Upper lobe of left lung (tissue), 6 donors: ENCODE measurements at regions not wholly inside any gene's neighbourhood (a gene's known extent, or its start where the extent isn't known, plus 50 kb on each side); places are given as distances from the start of the nearest gene placed in this dataset.

Experiments
- ATAC-seq, 2 donors: fragments of 200-7000 bp; cut with Tn5 transposase; one replicate each; pipeline ENCODE4 v1.9.1; 2022; ENCODE audit warnings: mild to moderate bottlenecking in 2 of 2, moderate library complexity in 2 of 2; ENCODE audit not compliant: low FRiP score in 2 of 2
- DNase-seq, 2 donors: peaks; one replicate each; pipeline ENCODE4 v3.0.0-alpha.2; 2019 to 2020
- H3K27ac ChIP-seq, 4 donors: fragments of 200-600 bp; sonication (generic); one replicate each; pipeline ENCODE4 v1.5.1; 2016 to 2019
- H3K27me3 ChIP-seq, 4 donors: fragments of 200-600 bp; sonication (generic); one replicate each; pipeline ENCODE4 v1.5.1; 2017 to 2019
- H3K36me3 ChIP-seq, 4 donors: fragments of 200-600 bp; sonication (generic); one replicate each; pipeline ENCODE4 v1.5.1; 2016 to 2019
- H3K4me1 ChIP-seq, 4 donors: fragments of 200-600 bp; sonication (generic); one replicate each; pipeline ENCODE4 v1.5.1; 2018 to 2019
- H3K4me3 ChIP-seq, 4 donors: fragments of 200-600 bp; sonication (generic); one replicate each; pipeline ENCODE4 v1.5.1; 2017 to 2019; ENCODE audit warnings: mild to moderate bottlenecking in 2 of 4, moderate library complexity in 1 of 4
- H3K9me3 ChIP-seq, 4 donors: fragments of 200-600 bp; sonication (generic); one replicate each; pipeline ENCODE4 v1.5.1; 2018 to 2019
- CTCF ChIP-seq, 6 experiments: fragments of 450-650 bp in 4 of 6; fragments of 200-600 bp in 2 of 6; sonication (generic) in 2 of 6; IDR thresholded peaks; one replicate each; pipeline ENCODE4 v1.5.1; 2016 to 2019; ENCODE audit warnings: antibody characterized with exemption in 6 of 6
- EP300 ChIP-seq, 4 donors: sonication (generic); formaldehyde crosslinking; IDR thresholded peaks; one replicate each; pipeline ENCODE4 v1.5.1; 2017; ENCODE audit warnings: antibody characterized with exemption in 4 of 4, control low read depth in 2 of 4
- POLR2A ChIP-seq, 4 donors: fragments of 450-650 bp; IDR thresholded peaks; one replicate each; pipeline ENCODE4 v1.5.1; 2016 to 2017; ENCODE audit warnings: antibody characterized with exemption in 4 of 4, mild to moderate bottlenecking in 2 of 4
- POLR2AphosphoS5 ChIP-seq, 2 donors: sonication (generic); formaldehyde crosslinking; IDR thresholded peaks; one replicate each; pipeline ENCODE4 v1.5.1; 2017; ENCODE audit warnings: antibody characterized with exemption in 2 of 2
- WGBS, 2 donors: methylation state at CpG; one replicate each; pipeline ENCODE4 v1.1.5; 2017 to 2018; 5-methylcytosine and 5-hydroxymethylcytosine counted together
- donor health status: DM: no; HTN: no; CAD: no; lungs with moderate emphysema.
- donor health status: DM: no; HTN: yes; CAD: no; lungs with severe emphysema.

GRCh38 chr11:130814440-130815096 lies 101.7 kb downstream of the SNX19 start:
- Histone ChIP-seq H3K27me3 (no peaks in the 10 kb centered on the region), H3K4me3 (no peak overlapping the region), H3K9me3 (no peaks in the 10 kb centered on the region), H3K36me3 (no peaks in the 10 kb centered on the region), H3K27ac (no peak overlapping the region), H3K4me1 (no peaks in the 10 kb centered on the region)
- no peak for TF ChIP-seq POLR2A (IDR thresholded peaks at IDR 0.05)
- no peak for TF ChIP-seq POLR2AphosphoS5 (IDR thresholded peaks at IDR 0.05)
- no peak for TF ChIP-seq CTCF (IDR thresholded peaks at IDR 0.05)
- TF ChIP-seq EP300 (IDR thresholded peaks at IDR 0.05), result no peak
- 79 to 89% methylated on average over 3 to 4 of the region's 4 CpGs for WGBS, 2 donors
- DNase-seq (no peak), ATAC-seq (no peak)

- no peak for DNase-seq
- WGBS, 2 donors, result 82 to 84% methylated on average over 8 to 9 of the region's 9 CpGs
- TF ChIP-seq CTCF (IDR thresholded peaks at IDR 0.05) (no peak), POLR2A (IDR thresholded peaks at IDR 0.05) (no peak), POLR2AphosphoS5 (IDR thresholded peaks at IDR 0.05) (no peak), EP300 (IDR thresholded peaks at IDR 0.05) (no peak)
- no peak overlapping the region for H3K4me3 ChIP-seq
- no peak overlapping the region for H3K27ac ChIP-seq
- ATAC-seq, result peak in 1 of 2 donors; percentile 27
- no peaks in the 10 kb centered on the region for H3K4me1 ChIP-seq
- no peaks in the 10 kb centered on the region for H3K9me3 ChIP-seq
- H3K36me3 ChIP-seq, result no peaks in the 10 kb centered on the region
- H3K27me3 ChIP-seq, result no peaks in the 10 kb centered on the region
Observed at GRCh38 chr11:130815097-130815802, 101.0 kb downstream of the SNX19 start.

GRCh38 chr11:130815956-130816355 lies 100.3 kb downstream of the SNX19 start:
- H3K9me3 ChIP-seq, result no peaks in the 10 kb centered on the region
- no peak overlapping the region for H3K4me3 ChIP-seq
- ATAC-seq (no peak), DNase-seq (no peak)
- H3K36me3 ChIP-seq, result no peaks in the 10 kb centered on the region
- no peaks in the 10 kb centered on the region for H3K4me1 ChIP-seq
- 84 to 94% methylated on average over 7 of the region's 7 CpGs for WGBS, 2 donors
- TF ChIP-seq CTCF (IDR thresholded peaks at IDR 0.05), result no peak
- no peak for TF ChIP-seq POLR2AphosphoS5 (IDR thresholded peaks at IDR 0.05)
- TF ChIP-seq EP300 (IDR thresholded peaks at IDR 0.05), result no peak
- no peak for TF ChIP-seq POLR2A (IDR thresholded peaks at IDR 0.05)
- no peaks in the 10 kb centered on the region for H3K27me3 ChIP-seq
- no peak overlapping the region for H3K27ac ChIP-seq

GRCh38 chr11:130816546-130817329 lies 99.5 kb downstream of the SNX19 start:
- H3K36me3 ChIP-seq, result no peaks in the 10 kb centered on the region
- no peak for DNase-seq
- H3K27me3 ChIP-seq, result no peaks in the 10 kb centered on the region
- no peak for TF ChIP-seq CTCF (IDR thresholded peaks at IDR 0.05)
- no peak for TF ChIP-seq EP300 (IDR thresholded peaks at IDR 0.05)
- no peak for TF ChIP-seq POLR2A (IDR thresholded peaks at IDR 0.05)
- no peak for TF ChIP-seq POLR2AphosphoS5 (IDR thresholded peaks at IDR 0.05)
- WGBS, 2 donors, result 62 to 71% methylated on average over 15 of the region's 15 CpGs
- H3K9me3 ChIP-seq, result no peaks in the 10 kb centered on the region
- H3K4me3 ChIP-seq, result no peak overlapping the region
- H3K27ac ChIP-seq, result no peak overlapping the region
- ATAC-seq, result peak in 1 of 2 donors; percentile 57
- no peaks in the 10 kb centered on the region for H3K4me1 ChIP-seq
